ENCODE measurements at regions not wholly inside any gene's neighbourhood (a gene's known extent, or its start where the extent isn't known, plus 50 kb on each side); places are given as distances from the start of the nearest gene placed in this dataset.

DNA sequence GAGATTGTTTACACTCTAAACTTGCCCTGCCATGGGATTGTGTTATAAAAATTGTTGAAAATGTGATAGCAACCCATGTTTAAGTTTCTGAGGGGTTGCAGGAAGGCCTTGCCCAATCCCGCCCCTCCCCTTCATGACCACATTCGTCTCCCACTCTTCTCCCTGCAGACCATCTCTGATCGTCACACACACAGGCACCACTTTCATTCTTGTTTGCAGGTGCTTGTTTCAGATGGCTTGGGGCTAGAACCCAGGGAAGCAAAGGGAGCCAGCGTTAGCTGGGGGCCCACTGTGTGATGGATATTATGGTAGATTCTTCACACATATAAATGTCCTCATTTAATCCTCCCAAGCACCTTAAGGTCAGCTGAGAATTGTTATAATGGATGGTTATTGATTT is 286.7 kb upstream of the HABP2 start:
- TF ChIP-seq, protein P1, sequence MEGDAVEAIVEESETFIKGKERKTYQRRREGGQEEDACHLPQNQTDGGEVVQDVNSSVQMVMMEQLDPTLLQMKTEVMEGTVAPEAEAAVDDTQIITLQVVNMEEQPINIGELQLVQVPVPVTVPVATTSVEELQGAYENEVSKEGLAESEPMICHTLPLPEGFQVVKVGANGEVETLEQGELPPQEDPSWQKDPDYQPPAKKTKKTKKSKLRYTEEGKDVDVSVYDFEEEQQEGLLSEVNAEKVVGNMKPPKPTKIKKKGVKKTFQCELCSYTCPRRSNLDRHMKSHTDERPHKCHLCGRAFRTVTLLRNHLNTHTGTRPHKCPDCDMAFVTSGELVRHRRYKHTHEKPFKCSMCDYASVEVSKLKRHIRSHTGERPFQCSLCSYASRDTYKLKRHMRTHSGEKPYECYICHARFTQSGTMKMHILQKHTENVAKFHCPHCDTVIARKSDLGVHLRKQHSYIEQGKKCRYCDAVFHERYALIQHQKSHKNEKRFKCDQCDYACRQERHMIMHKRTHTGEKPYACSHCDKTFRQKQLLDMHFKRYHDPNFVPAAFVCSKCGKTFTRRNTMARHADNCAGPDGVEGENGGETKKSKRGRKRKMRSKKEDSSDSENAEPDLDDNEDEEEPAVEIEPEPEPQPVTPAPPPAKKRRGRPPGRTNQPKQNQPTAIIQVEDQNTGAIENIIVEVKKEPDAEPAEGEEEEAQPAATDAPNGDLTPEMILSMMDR (conservative IDR thresholded peaks at IDR 0.05; ENCODE audit: low read length), result no peak
- H3K4me3 ChIP-seq (ENCODE audit: low read length), result no peak overlapping the region

DNA sequence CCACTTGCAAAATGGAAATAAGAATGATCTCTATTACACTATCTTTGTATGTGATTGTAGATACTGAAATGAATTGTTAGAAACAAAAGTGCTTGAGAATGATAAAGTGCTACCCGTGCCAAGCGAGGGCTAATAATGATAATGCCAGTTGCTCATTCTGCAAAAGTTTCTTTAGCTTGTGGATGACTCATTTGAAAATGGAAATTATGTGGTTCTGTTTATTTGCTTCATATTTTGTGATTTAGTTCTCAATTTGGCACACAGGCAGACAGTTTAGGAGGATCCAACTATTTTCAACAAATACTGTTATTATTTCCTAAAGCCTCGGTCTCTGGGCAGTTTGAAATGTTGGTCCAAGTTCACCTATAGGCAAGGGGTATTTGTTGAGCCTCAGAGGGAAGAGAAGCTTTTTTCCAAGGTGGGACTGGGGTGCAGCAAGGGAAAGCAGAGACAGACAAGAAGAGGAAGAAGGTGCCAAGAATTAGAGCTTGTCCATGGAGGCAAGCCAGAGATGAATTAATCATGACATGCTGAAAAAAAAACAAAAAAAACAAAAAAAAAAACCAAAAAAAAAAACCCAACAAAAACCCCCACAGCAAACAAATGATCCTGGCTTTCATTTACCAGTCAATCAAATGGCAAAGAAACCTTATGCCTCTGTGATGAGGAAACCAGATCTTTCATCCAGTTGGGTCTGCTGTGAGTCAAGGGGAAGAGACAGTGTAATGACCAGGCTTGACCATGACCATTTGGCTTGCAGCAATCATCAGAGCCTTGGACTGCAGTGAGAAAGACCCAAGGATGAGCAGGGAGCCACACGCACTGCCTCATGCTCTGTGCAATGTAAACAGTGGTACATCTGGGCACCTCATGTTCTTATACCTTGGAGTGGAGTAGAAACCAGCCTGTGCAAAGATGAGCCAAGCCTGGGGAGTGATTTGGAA is 285.0 kb upstream of the HABP2 start:
- H3K4me3 ChIP-seq (ENCODE audit: low read length), result no peak overlapping the region
- TF ChIP-seq, protein P1 (conservative IDR thresholded peaks at IDR 0.05; ENCODE audit: low read length), result no peak
- DNase-seq (ENCODE audit: low read depth), result peak; percentile 94

More for the DNA sequence above, 286.7 kb upstream of the HABP2 start:
- DNase-seq (ENCODE audit: low read depth), result no peak

DNA sequence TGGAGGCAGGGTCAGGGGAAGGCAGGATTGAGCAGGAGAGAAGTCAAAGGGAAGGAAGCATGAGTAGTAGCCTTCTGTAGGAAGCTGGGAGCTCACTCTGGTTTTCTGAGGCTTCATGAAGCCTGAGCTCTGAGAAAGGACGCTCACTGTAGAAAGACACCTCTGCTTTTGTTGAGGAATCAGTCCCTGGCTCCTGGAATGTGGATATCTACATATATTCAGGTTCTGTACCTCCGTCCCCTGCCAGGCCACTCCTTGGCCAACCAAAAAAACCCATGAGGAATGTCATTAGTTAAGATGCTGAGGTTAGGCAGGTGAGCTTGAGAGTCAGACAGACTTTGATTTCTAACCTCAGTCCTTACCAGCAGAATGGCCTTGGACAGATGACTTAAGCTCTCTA is 283.5 kb upstream of the HABP2 start:
- DNase-seq (ENCODE audit: low read depth), result no peak
- TF ChIP-seq, protein P1 (conservative IDR thresholded peaks at IDR 0.05; ENCODE audit: low read length), result no peak
- H3K4me3 ChIP-seq (ENCODE audit: low read length), result no peak overlapping the region

DNA sequence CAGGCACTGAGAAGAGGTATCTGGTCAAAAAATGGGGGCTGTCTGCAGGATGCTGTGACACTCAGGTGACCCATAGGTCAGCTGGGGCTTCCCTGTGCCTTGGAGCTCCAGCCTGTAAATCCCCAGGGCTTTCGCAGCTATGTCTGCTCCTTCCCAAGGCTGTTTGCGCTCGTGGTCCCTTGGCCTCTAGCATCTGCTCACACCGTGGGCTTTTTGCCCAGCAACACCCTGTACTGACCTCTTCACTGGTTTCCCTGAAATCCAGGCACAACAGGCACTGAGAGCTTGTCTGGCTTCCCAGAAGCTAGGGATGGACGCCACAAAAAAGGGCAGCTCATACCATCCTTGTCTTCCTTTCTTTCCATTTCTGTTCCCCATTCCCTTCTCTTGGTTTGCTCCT is 280.3 kb upstream of the HABP2 start:
- no peak overlapping the region for H3K4me3 ChIP-seq (ENCODE audit: low read length)
- TF ChIP-seq, protein P1 (conservative IDR thresholded peaks at IDR 0.05; ENCODE audit: low read length), result no peak
- DNase-seq (ENCODE audit: low read depth), result no peak

DNA sequence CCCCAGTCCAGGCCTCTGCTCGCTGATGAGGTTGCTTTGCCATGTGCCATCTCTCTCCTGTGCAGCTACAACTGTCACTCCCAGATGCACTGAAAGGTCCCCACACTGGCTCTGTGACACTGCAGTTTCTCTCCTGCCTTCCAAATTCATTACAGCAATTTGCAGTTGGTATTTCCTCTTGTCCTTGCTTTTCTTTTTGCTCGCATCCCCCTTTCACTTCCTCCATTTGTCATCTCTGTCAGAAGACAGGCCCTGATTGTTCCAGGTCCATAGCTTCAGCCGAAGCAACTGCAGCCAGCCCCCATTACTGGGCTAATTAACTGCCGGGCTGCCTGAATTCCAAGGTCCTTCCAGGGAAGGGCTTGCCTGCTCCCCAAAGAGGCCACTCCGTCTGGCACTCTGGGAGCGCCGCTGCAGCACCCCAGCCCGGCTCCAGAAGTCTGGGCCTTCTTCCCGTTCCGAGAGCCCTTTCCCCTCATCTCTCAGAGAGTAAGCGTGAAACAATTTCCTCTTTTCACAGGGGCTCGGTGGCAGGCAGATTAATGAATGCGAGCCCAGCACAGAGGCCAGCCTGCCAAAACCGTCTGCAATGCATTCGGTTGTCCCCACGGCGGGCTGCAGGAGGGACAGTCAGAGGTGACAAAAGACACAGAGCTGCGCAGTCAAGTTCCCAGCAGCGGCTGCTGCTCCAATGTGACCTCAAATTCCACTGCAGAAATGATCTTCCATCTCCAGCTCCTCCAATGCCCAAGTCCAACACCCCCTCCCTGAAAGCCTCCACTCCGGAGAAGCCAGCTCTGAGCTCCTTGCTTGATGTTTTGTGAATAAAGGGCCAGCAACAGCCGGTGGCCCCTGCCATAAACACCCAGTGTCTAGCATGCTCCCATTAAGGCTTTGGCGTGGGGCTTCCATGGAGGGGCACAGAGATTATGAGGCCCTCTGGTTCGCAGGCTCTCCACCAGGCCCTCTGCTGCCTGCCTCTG is 279.4 kb upstream of the HABP2 start:
- no peak overlapping the region for H3K4me3 ChIP-seq (ENCODE audit: low read length)
- TF ChIP-seq, protein P1 (conservative IDR thresholded peaks at IDR 0.05; ENCODE audit: low read length), result no peak
- peak; percentile 24 for DNase-seq (ENCODE audit: low read depth)

DNA sequence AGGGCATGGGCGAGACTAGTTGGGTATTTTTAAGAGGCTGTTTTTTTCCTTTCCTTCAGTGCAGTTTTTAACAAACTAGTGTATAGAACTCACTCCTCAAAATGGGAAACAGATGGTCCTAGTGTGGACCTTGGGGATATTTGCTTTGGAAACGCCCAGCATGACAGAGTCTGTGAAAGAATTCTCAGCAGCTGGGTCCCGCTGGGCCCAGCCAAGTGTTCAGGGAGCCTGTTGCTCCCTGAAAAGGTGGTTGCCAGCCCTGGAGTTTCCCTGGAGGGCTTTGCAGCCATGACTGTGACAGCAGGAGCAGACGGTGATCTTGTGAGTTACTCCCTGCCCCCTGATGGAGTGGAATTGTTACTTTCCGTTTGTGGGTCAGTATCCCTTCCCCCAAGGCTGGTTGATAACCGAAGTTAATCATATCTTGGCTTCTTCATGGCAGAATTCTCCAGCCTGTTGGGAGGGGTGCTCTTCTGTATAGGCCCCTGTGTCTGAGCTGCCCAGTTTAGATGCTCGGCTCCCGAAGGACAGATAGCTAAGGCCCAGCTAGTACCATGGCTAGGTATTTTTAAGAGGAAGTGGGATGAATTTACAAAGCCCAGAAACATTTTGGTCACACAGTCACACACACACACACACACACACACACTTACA is 278.6 kb upstream of the HABP2 start:
- no peak overlapping the region for H3K4me3 ChIP-seq (ENCODE audit: low read length)
- TF ChIP-seq, protein P1 (conservative IDR thresholded peaks at IDR 0.05; ENCODE audit: low read length), result peak; percentile 10; the same call in 1 of the 2 replicates
- DNase-seq (ENCODE audit: low read depth), result peak; percentile 85

Data from AG10803 (cell line).